IgD-negative memory B cell (primary cell): ENCODE measurements at regions not wholly inside any gene's neighbourhood (a gene's known extent, or its start where the extent isn't known, plus 50 kb on each side); places are given as distances from the start of the nearest gene placed in this dataset.
A peak's percentile ranks its signal among the peaks of the same experiment; 100 is the strongest.

Source experiments
- H3K27ac Mint-ChIP-seq, 3 donors: one replicate each; pipeline ENCODE4 v1.8.0; 2020 to 2022; ENCODE audit warnings: mild to moderate bottlenecking in 3 of 3, mixed read lengths in 3 of 3, moderate library complexity in 1 of 3
- H3K27me3 Mint-ChIP-seq: one replicate; pipeline ENCODE4 v1.8.0; 2021; ENCODE audit warnings: mixed read lengths
- H3K36me3 Mint-ChIP-seq: one replicate; pipeline ENCODE4 v1.8.0; 2020; ENCODE audit warnings: mild to moderate bottlenecking, mixed read lengths
- H3K4me1 Mint-ChIP-seq, 3 donors: one replicate each; pipeline ENCODE4 v1.8.0; 2020 to 2022; ENCODE audit warnings: mixed read lengths in 3 of 3, mild to moderate bottlenecking in 1 of 3
- H3K4me3 Mint-ChIP-seq, 4 donors: one replicate each; pipeline ENCODE4 v1.8.0; 2020 to 2022; ENCODE audit warnings: mild to moderate bottlenecking in 4 of 4, mixed read lengths in 4 of 4, moderate library complexity in 3 of 4
- H3K9me3 Mint-ChIP-seq, 3 donors: one replicate each; pipeline ENCODE4 v1.8.0; 2020 to 2021; ENCODE audit warnings: mixed read lengths in 3 of 3, mild to moderate bottlenecking in 1 of 3

- Mint-ChIP-seq H3K36me3 (no peaks in the 10 kb centered on the region), H3K27me3 (no peaks in the 10 kb centered on the region), H3K4me1 (peaks cover 0 to 13% (median 11%) of the 10 kb centered on the region in 3 donors), H3K4me3 (no peak overlapping the region), H3K9me3 (peaks cover 0 to 3% (median 0%) of the 10 kb centered on the region in 3 donors), H3K27ac (no peak overlapping the region)
Observed at GRCh38 chr18:51998066-51998465, 341.9 kb upstream of the DCC start.

GRCh38 chr18:51998711-51999110, 341.3 kb upstream of the DCC start:
- Mint-ChIP-seq H3K4me3 (no peak overlapping the region), H3K4me1 (peaks cover 0 to 13% (median 11%) of the 10 kb centered on the region in 3 donors), H3K27ac (no peak overlapping the region), H3K27me3 (no peaks in the 10 kb centered on the region), H3K36me3 (no peaks in the 10 kb centered on the region), H3K9me3 (peaks cover 0 to 3% (median 0%) of the 10 kb centered on the region in 3 donors)

- H3K36me3 Mint-ChIP-seq, result no peaks in the 10 kb centered on the region
- H3K4me3 Mint-ChIP-seq, result no peak overlapping the region
- H3K27me3 Mint-ChIP-seq, result no peaks in the 10 kb centered on the region
- peaks cover 0 to 13% (median 11%) of the 10 kb centered on the region in 3 donors for H3K4me1 Mint-ChIP-seq
- H3K9me3 Mint-ChIP-seq, result peaks cover 0 to 3% (median 1%) of the 10 kb centered on the region in 3 donors
- H3K27ac Mint-ChIP-seq, result no peak overlapping the region
Observed at GRCh38 chr18:51999351-51999750, 340.6 kb upstream of the DCC start.

- H3K9me3 Mint-ChIP-seq, result peaks cover 0 to 3% (median 2%) of the 10 kb centered on the region in 3 donors
- no peak overlapping the region for H3K27ac Mint-ChIP-seq
- no peaks in the 10 kb centered on the region for H3K36me3 Mint-ChIP-seq
- peaks cover 0 to 13% (median 11%) of the 10 kb centered on the region in 3 donors for H3K4me1 Mint-ChIP-seq
- peak overlapping the region in 1 of 4 donors; percentile 12 for H3K4me3 Mint-ChIP-seq
- H3K27me3 Mint-ChIP-seq, result no peaks in the 10 kb centered on the region
Observed at GRCh38 chr18:52000435-52000834, 339.6 kb upstream of the DCC start.

DNA sequence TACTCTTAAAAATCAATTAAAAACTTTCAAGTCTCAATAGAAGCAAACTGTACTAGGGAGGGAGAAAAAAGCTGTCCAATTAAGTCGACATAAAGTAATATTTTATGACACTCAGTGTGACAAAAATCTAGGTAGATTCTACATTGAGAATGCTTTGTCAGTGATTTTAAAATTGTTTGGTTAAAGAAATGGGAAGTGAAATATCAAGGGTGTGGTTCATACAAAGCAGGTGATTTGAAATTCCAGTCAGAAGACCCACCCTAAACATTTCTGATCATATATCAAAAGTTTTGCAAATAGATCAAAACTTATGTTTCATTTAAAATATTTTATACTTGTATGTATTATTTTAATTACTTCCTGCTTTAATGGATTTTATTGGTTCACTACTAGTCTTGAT, 338.9 kb upstream of the DCC start:
- H3K4me1 Mint-ChIP-seq, result peaks cover 0 to 14% (median 11%) of the 10 kb centered on the region in 3 donors
- H3K27ac Mint-ChIP-seq, result no peak overlapping the region
- no peaks in the 10 kb centered on the region for H3K36me3 Mint-ChIP-seq
- no peak overlapping the region for H3K4me3 Mint-ChIP-seq
- H3K9me3 Mint-ChIP-seq, result peaks cover 2 to 3% (median 3%) of the 10 kb centered on the region in 3 donors
- no peaks in the 10 kb centered on the region for H3K27me3 Mint-ChIP-seq

GRCh38 chr18:52002600-52002999, 337.4 kb upstream of the DCC start:
- H3K36me3 Mint-ChIP-seq, result no peaks in the 10 kb centered on the region

DNA sequence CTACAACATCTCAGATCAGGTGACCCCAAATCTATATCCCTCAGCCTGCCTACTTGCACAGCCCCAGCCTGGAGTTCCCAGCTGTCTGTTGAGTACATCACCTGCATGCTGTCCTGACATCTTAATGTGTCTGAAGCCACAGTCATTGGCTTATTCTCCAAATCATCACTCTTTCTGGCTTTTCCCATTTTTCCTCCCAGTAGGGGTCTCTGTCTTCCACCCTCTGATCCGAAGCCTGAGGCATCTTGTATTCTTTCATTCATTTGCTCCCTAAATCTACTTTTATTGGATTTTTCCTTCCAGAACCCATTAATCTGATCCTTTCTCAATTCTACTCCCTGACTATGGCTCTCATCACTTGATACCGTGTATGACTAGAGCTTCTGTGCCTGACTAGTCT, 332.9 kb upstream of the DCC start:
- Mint-ChIP-seq H3K27ac (no peak overlapping the region), H3K9me3 (peaks cover 0 to 9% (median 4%) of the 10 kb centered on the region in 3 donors), H3K36me3 (no peaks in the 10 kb centered on the region), H3K27me3 (no peaks in the 10 kb centered on the region), H3K4me3 (no peak overlapping the region), H3K4me1 (peaks cover 0 to 6% (median 4%) of the 10 kb centered on the region in 3 donors)

More at GRCh38 chr18:52002600-52002999, 337.4 kb upstream of the DCC start:
- Mint-ChIP-seq H3K27ac (peak overlapping the region in 1 of 3 donors; percentile 60), H3K9me3 (peaks cover 2 to 5% (median 2%) of the 10 kb centered on the region in 3 donors), H3K4me3 (no peak overlapping the region), H3K27me3 (no peaks in the 10 kb centered on the region), H3K4me1 (peaks cover 0 to 14% (median 11%) of the 10 kb centered on the region in 3 donors)

- peaks cover 0 to 9% (median 4%) of the 10 kb centered on the region in 3 donors for H3K9me3 Mint-ChIP-seq
- H3K36me3 Mint-ChIP-seq, result no peaks in the 10 kb centered on the region
- peaks cover 0 to 1% (median 0%) of the 10 kb centered on the region in 3 donors for H3K4me1 Mint-ChIP-seq
- no peaks in the 10 kb centered on the region for H3K27me3 Mint-ChIP-seq
- no peak overlapping the region for H3K27ac Mint-ChIP-seq
- H3K4me3 Mint-ChIP-seq, result no peak overlapping the region
Observed at GRCh38 chr18:52008330-52008729, 331.7 kb upstream of the DCC start.

- Mint-ChIP-seq H3K27me3 (no peaks in the 10 kb centered on the region), H3K27ac (no peak overlapping the region), H3K9me3 (peaks cover 0 to 9% (median 4%) of the 10 kb centered on the region in 3 donors), H3K4me1 (peaks cover 0 to 1% (median 0%) of the 10 kb centered on the region in 3 donors), H3K4me3 (no peak overlapping the region), H3K36me3 (no peaks in the 10 kb centered on the region)
Observed at GRCh38 chr18:52008736-52009135, 331.3 kb upstream of the DCC start.

GRCh38 chr18:52009958-52010357, 330.0 kb upstream of the DCC start:
- H3K4me1 Mint-ChIP-seq, result peaks cover 0 to 1% (median 0%) of the 10 kb centered on the region in 3 donors
- no peak overlapping the region for H3K27ac Mint-ChIP-seq
- H3K36me3 Mint-ChIP-seq, result no peaks in the 10 kb centered on the region
- no peaks in the 10 kb centered on the region for H3K27me3 Mint-ChIP-seq
- H3K9me3 Mint-ChIP-seq, result peaks cover 0 to 9% (median 3%) of the 10 kb centered on the region in 3 donors
- H3K4me3 Mint-ChIP-seq, result no peak overlapping the region

DNA sequence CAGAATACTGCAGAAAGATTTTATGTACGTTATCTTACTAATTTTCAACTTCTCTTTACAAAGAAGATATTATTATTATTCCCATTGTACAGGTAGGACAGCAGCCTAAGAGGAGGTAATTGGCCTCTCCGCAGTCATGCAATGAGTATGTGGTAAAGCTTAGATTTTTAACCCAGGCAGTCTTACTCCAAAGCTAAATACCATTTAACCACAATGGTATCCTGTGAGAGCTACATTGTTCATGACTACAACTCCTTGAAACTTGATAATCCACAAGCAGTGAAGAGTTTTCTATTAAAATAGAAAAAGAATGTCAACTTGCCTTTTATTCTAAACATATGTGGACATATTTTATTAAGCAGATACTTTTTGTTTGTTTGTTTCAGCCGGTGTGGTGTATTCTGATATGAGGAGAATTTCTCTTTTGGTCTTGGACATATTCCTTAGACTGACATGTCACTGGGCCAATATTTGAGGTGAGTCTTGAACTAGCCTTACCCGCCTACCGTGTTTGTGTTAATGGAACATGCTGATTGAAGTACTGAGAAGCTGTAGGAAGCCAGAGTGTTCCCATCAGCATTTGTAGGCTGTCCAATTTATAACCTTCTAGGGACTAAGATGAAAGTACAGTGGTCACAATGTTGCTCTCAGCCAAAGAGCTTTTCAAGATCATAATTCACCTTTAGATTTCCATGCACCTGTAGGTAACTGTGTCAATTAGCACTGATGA, 293.9 kb upstream of the DCC start:
- Mint-ChIP-seq H3K36me3 (no peaks in the 10 kb centered on the region), H3K27ac (no peak overlapping the region), H3K27me3 (no peaks in the 10 kb centered on the region), H3K9me3 (peaks cover 0 to 4% (median 0%) of the 10 kb centered on the region in 3 donors), H3K4me1 (peaks cover 0 to 2% (median 0%) of the 10 kb centered on the region in 3 donors), H3K4me3 (no peak overlapping the region)

GRCh38 chr18:52046842-52047241, 293.2 kb upstream of the DCC start:
- H3K36me3 Mint-ChIP-seq, result no peaks in the 10 kb centered on the region
- H3K4me3 Mint-ChIP-seq, result no peak overlapping the region
- H3K9me3 Mint-ChIP-seq, result peaks cover 0 to 5% (median 0%) of the 10 kb centered on the region in 3 donors
- H3K27me3 Mint-ChIP-seq, result no peaks in the 10 kb centered on the region
- peaks cover 0 to 2% (median 0%) of the 10 kb centered on the region in 3 donors for H3K4me1 Mint-ChIP-seq
- no peak overlapping the region for H3K27ac Mint-ChIP-seq

DNA sequence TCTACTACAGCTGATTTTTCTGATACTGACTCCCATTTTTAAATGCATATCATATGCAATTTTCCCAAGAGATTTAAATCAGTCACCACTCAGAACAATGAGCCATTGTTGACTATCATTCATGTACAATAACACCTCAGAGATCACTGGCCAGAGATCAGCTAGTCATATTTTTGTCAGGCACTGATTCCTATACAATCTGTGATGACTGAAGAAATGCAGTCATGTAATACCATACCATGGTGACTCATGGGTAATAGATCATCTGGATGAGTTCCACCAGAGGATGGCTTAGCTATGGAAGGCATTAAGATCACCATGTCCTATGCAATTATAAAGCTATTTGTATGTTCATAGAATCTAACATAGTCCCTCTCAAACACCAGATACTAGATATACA, 285.7 kb upstream of the DCC start:
- H3K36me3 Mint-ChIP-seq, result no peaks in the 10 kb centered on the region
- H3K27ac Mint-ChIP-seq, result no peak overlapping the region
- peaks cover 10 to 17% (median 11%) of the 10 kb centered on the region in 3 donors for H3K9me3 Mint-ChIP-seq
- no peak overlapping the region for H3K4me3 Mint-ChIP-seq
- no peaks in the 10 kb centered on the region for H3K4me1 Mint-ChIP-seq
- no peaks in the 10 kb centered on the region for H3K27me3 Mint-ChIP-seq

DNA sequence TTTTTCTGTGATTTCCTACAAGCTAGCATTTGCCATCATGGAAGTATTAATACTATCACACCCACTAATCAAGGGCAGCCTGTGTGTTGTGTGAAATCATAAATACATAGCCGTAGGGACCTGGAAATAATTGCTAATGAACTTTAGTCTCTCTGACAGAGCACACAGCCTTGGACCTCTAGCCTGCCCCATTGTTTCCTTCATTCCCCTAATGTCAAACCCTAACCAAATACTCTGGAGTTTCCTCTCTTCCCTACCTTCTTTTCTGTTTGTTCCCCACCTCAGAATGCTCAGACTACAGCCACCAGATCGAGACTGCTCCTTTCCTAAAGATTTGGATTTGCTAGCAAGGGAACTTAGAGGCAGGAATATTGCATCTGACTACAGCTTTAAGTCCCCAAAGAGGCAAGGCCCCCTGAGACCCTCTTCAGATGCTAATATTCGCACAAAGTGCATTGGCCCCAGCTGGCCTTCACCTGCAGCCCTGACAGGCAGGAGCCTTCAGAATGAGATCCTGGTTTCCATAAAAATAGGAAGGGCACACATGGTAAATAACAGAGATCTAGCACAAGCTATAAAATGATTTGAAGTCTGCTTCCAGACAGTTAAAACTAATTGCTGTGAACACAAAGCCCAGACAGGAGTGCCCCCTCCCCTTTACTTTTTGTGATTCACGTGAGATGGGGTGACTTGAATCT, 279.2 kb upstream of the DCC start:
- peaks cover 8 to 17% (median 13%) of the 10 kb centered on the region in 3 donors for H3K9me3 Mint-ChIP-seq
- H3K4me3 Mint-ChIP-seq, result no peak overlapping the region

GRCh38 chr18:52063923-52064322, 276.1 kb upstream of the DCC start:
- no peak overlapping the region for H3K27ac Mint-ChIP-seq
- no peak overlapping the region for H3K4me3 Mint-ChIP-seq
- peaks cover 5 to 28% (median 5%) of the 10 kb centered on the region in 3 donors for H3K9me3 Mint-ChIP-seq

More for the DNA sequence above, 279.2 kb upstream of the DCC start:
- H3K36me3 Mint-ChIP-seq, result no peaks in the 10 kb centered on the region
- H3K27me3 Mint-ChIP-seq, result no peaks in the 10 kb centered on the region
- H3K27ac Mint-ChIP-seq, result no peak overlapping the region
- no peaks in the 10 kb centered on the region for H3K4me1 Mint-ChIP-seq

More at GRCh38 chr18:52063923-52064322, 276.1 kb upstream of the DCC start:
- H3K27me3 Mint-ChIP-seq, result no peaks in the 10 kb centered on the region
- H3K4me1 Mint-ChIP-seq, result no peaks in the 10 kb centered on the region
- H3K36me3 Mint-ChIP-seq, result no peaks in the 10 kb centered on the region
